NT2/D1 (cell line): ENCODE measurements at regions not wholly inside any gene's neighbourhood (a gene's known extent, or its start where the extent isn't known, plus 50 kb on each side); places are given as distances from the start of the nearest gene placed in this dataset.

ENCODE experiments used
- DNase-seq: peaks from one replicate; pipeline ENCODE4 v3.0.0-alpha.2; 2011; ENCODE audit warnings: low read depth, low spot score
- H3K27me3 ChIP-seq: 2 replicates; pipeline ENCODE4 v1.6.0; 2011; ENCODE audit warnings: mild to moderate bottlenecking; ENCODE audit not compliant: insufficient read length, insufficient read depth
- H3K36me3 ChIP-seq: 2 replicates; pipeline ENCODE4 v1.6.1; 2011; ENCODE audit warnings: mild to moderate bottlenecking, low read length, mixed read lengths; ENCODE audit not compliant: insufficient read depth, insufficient read length
- H3K4me1 ChIP-seq: 2 replicates; pipeline ENCODE4 v1.5.1; 2011; ENCODE audit not compliant: insufficient read depth, insufficient read length
- H3K4me3 ChIP-seq: 2 replicates; pipeline ENCODE4 v1.5.1; 2011; ENCODE audit warnings: low read depth; ENCODE audit not compliant: insufficient read length
- H3K9ac ChIP-seq: 2 replicates; pipeline ENCODE4 v1.6.0; 2011; ENCODE audit warnings: low read depth; ENCODE audit not compliant: insufficient read length
- H3K9me3 ChIP-seq: 2 replicates; pipeline ENCODE4 v1.5.1; 2011; ENCODE audit warnings: mild to moderate bottlenecking, low read length; ENCODE audit not compliant: insufficient read depth
- SUZ12 ChIP-seq: IDR thresholded peaks from 2 replicates; pipeline ENCODE4 v1.6.1; 2011; ENCODE audit not compliant: insufficient read length, insufficient read depth; ENCODE audit errors: extremely low read depth
- YY1 ChIP-seq: IDR thresholded peaks from 2 replicates; pipeline ENCODE4 v1.6.1; 2011; ENCODE audit not compliant: insufficient read length, insufficient read depth
- ZNF274 ChIP-seq: IDR thresholded peaks from 2 replicates; pipeline ENCODE4 v1.6.1; 2011; ENCODE audit warnings: mild to moderate bottlenecking, low read depth, low read length

DNA sequence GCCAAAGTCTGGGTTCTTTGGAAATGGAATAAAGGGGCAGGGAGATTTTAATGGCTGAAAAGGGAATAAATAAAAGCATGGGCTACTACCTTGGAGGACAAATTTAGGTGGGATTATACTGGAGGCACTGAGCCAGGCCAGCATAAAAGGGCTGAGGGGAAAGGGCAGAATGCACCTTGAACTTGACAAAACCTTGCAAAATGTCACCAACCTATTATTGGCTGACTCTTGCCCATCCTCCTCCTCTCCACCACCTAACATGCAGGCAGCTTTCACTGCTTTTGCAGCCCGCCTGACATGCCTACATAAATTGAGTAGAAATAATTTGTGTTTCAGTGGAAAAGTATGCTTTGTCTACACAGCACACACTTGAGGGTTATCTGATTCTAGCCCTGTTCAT is 65.3 kb upstream of the ABLIM1 start:
- no peak overlapping the region for H3K9ac ChIP-seq
- no peaks in the 10 kb centered on the region for H3K4me1 ChIP-seq
- no peaks in the 10 kb centered on the region for H3K9me3 ChIP-seq
- H3K27me3 ChIP-seq: no peaks in the 10 kb centered on the region
- no peak for DNase-seq
- no peak for TF ChIP-seq SUZ12
- no peak for TF ChIP-seq YY1
- no peaks in the 10 kb centered on the region for H3K36me3 ChIP-seq
- no peak overlapping the region for H3K4me3 ChIP-seq

- H3K9ac ChIP-seq: no peak overlapping the region
- TF ChIP-seq YY1 (no peak), SUZ12 (no peak), ZNF274 (no peak)
- no peak overlapping the region for H3K4me3 ChIP-seq
- H3K36me3 ChIP-seq: no peaks in the 10 kb centered on the region
- H3K9me3 ChIP-seq: no peaks in the 10 kb centered on the region
- no peaks in the 10 kb centered on the region for H3K27me3 ChIP-seq
- H3K4me1 ChIP-seq: no peaks in the 10 kb centered on the region
- no peak for DNase-seq
Measured at GRCh38 chr10:114723991-114724715, 66.1 kb upstream of the ABLIM1 start.

GRCh38 chr10:114724716-114725106 is 66.6 kb upstream of the ABLIM1 start:
- Histone ChIP-seq H3K4me1 (no peaks in the 10 kb centered on the region), H3K4me3 (no peak overlapping the region), H3K9me3 (no peaks in the 10 kb centered on the region), H3K27me3 (no peaks in the 10 kb centered on the region), H3K36me3 (no peaks in the 10 kb centered on the region), H3K9ac (no peak overlapping the region)
- TF ChIP-seq SUZ12 (no peak), ZNF274 (no peak), YY1 (no peak)
- no peak for DNase-seq

GRCh38 chr10:114726820-114727271 is 68.8 kb upstream of the ABLIM1 start:
- no peak overlapping the region for H3K9ac ChIP-seq
- no peak for DNase-seq
- no peak overlapping the region for H3K4me3 ChIP-seq
- TF ChIP-seq YY1 (no peak), ZNF274 (no peak), SUZ12 (no peak)
- no peaks in the 10 kb centered on the region for H3K4me1 ChIP-seq
- H3K36me3 ChIP-seq: no peaks in the 10 kb centered on the region
- H3K27me3 ChIP-seq: no peaks in the 10 kb centered on the region
- no peaks in the 10 kb centered on the region for H3K9me3 ChIP-seq

DNA sequence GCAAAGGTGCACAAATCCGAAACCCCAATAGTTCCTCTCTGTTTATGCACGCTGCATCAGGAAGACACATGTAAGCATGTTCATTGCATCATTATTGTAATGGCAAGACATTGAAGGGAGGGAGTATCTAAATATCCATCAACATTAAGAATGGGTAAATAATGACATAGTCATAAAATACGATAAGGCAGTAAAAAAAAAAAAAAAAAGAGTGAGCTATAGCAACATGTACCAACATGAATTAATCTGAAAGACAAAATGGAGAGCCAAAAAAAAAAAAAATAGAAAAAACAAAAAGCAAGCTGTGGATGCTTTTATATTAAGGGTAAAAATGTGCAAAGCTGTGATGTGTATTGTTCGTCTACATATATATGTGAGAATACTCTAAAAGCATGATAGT is 70.2 kb upstream of the ABLIM1 start:
- TF ChIP-seq SUZ12 (no peak), ZNF274 (no peak), YY1 (no peak)

GRCh38 chr10:114729103-114729659 is 71.1 kb upstream of the ABLIM1 start:
- Histone ChIP-seq H3K27me3 (no peaks in the 10 kb centered on the region), H3K36me3 (no peaks in the 10 kb centered on the region), H3K4me3 (no peak overlapping the region), H3K9ac (no peak overlapping the region), H3K9me3 (no peaks in the 10 kb centered on the region), H3K4me1 (no peaks in the 10 kb centered on the region)
- TF ChIP-seq YY1 (no peak), SUZ12 (no peak), ZNF274 (no peak)
- no peak for DNase-seq

More for the DNA sequence above, 70.2 kb upstream of the ABLIM1 start:
- Histone ChIP-seq H3K9me3 (no peaks in the 10 kb centered on the region), H3K9ac (no peak overlapping the region), H3K4me1 (no peaks in the 10 kb centered on the region), H3K36me3 (no peaks in the 10 kb centered on the region), H3K4me3 (no peak overlapping the region), H3K27me3 (no peaks in the 10 kb centered on the region)
- DNase-seq: no peak

DNA sequence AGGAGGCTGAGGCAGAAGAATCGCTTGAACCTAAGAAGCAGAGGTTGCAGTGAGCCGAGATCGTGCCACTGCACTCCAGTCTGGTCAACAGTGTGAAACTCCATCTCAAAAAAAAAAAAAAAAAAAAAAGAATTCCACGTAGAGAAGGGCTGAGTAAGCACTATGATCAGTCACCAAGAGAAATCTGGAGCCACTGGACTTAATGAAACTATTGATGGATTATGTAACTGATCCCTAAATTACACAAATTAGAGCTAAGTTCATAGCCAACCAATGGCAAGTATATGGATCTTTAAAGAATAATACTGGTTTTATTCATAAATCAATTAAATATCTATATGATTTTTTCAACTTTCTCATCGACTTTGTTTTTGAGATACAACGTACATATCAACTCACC is 72.2 kb upstream of the ABLIM1 start:
- DNase-seq: no peak
- no peaks in the 10 kb centered on the region for H3K36me3 ChIP-seq
- no peaks in the 10 kb centered on the region for H3K27me3 ChIP-seq
- H3K9ac ChIP-seq: no peak overlapping the region
- no peaks in the 10 kb centered on the region for H3K9me3 ChIP-seq
- TF ChIP-seq YY1: no peak
- TF ChIP-seq ZNF274: no peak
- no peak for TF ChIP-seq SUZ12
- no peak overlapping the region for H3K4me3 ChIP-seq
- H3K4me1 ChIP-seq: no peaks in the 10 kb centered on the region

GRCh38 chr10:114732931-114733330 is 74.9 kb upstream of the ABLIM1 start:
- H3K9me3 ChIP-seq: no peaks in the 10 kb centered on the region
- H3K4me3 ChIP-seq: no peak overlapping the region
- DNase-seq: no peak
- no peaks in the 10 kb centered on the region for H3K36me3 ChIP-seq
- H3K4me1 ChIP-seq: no peaks in the 10 kb centered on the region
- no peak overlapping the region for H3K9ac ChIP-seq
- TF ChIP-seq ZNF274 (no peak), SUZ12 (no peak), YY1 (no peak)
- H3K27me3 ChIP-seq: no peaks in the 10 kb centered on the region
